Breast epithelium (tissue), 4 donors: ENCODE measurements at regions not wholly inside any gene's neighbourhood (a gene's known extent, or its start where the extent isn't known, plus 50 kb on each side); places are given as distances from the start of the nearest gene placed in this dataset.

Experiments
- DNase-seq, 2 donors: peaks; one replicate each; pipeline ENCODE4 v3.0.0-alpha.2; 2019; ENCODE audit warnings: low spot score in 2 of 2
- H3K27ac ChIP-seq, 2 donors: fragments of 200-600 bp; sonication (generic) in 1 of 2; one replicate each; pipeline ENCODE4 v1.5.1; 2016 to 2019; ENCODE audit warnings: mild to moderate bottlenecking in 1 of 2
- H3K27me3 ChIP-seq, 2 donors: fragments of 200-600 bp; sonication (generic) in 1 of 2; one replicate each; pipeline versions ENCODE4 v1.5.1 to v1.6.0; 2017 to 2019; ENCODE audit warnings: control low read depth in 1 of 2, mild to moderate bottlenecking in 1 of 2
- H3K36me3 ChIP-seq: fragments of 200-600 bp; one replicate; pipeline ENCODE4 v1.5.1; 2019
- H3K4me1 ChIP-seq, 2 donors: fragments of 200-600 bp; sonication (generic); one replicate each; pipeline ENCODE4 v1.5.1; 2016 to 2019; ENCODE audit warnings: control low read depth in 1 of 2
- H3K4me3 ChIP-seq, 3 donors: fragments of 200-600 bp; sonication (generic); 1 replicate in 2 of 3; 2 replicates in 1 of 3; pipeline ENCODE4 v1.5.1; 2016 to 2019; ENCODE audit warnings: mild to moderate bottlenecking in 3 of 3, moderate library complexity in 2 of 3
- H3K9me3 ChIP-seq, 2 donors: fragments of 200-600 bp; sonication (generic) in 1 of 2; one replicate each; pipeline ENCODE4 v1.5.1; 2016 to 2019; ENCODE audit warnings: control low read depth in 1 of 2
- CTCF ChIP-seq, 3 donors: fragments of 450-650 bp; IDR thresholded peaks; one replicate each; pipeline ENCODE4 v1.5.1; 2016 to 2017; ENCODE audit warnings: antibody characterized with exemption in 3 of 3, mild to moderate bottlenecking in 3 of 3, moderate library complexity in 3 of 3
- POLR2A ChIP-seq: fragments of 450-650 bp; IDR thresholded peaks from one replicate; pipeline ENCODE4 v1.6.1; 2016; ENCODE audit warnings: antibody characterized with exemption, mild to moderate bottlenecking, moderate library complexity
- POLR2AphosphoS5 ChIP-seq, 3 donors: sonication (generic); formaldehyde crosslinking; IDR thresholded peaks; one replicate each; pipeline ENCODE4 v1.6.1; 2017; ENCODE audit warnings: antibody characterized with exemption in 3 of 3
- intact Hi-C: fragments of 100-400 bp; cut with DNase I; formaldehyde crosslinking; loops from one replicate; pipeline ENCODE4 v1.15.1; 2023; ENCODE audit warnings: low total_unique reads

GRCh38 chr18:67268530-67268929 is 248.0 kb downstream of the DSEL start:
- TF ChIP-seq CTCF (IDR thresholded peaks at IDR 0.05) (no peak), POLR2A (no peak), POLR2AphosphoS5 (IDR thresholded peaks at IDR 0.05) (no peak)
- no peak for DNase-seq

GRCh38 chr18:67266246-67267237 is 250.0 kb downstream of the DSEL start:
- H3K27me3 ChIP-seq: no peaks in the 10 kb centered on the region
- H3K27ac ChIP-seq: no peak overlapping the region
- no peak for DNase-seq
- intact Hi-C loops: no loop called here
- H3K4me1 ChIP-seq: no peaks in the 10 kb centered on the region
- H3K36me3 ChIP-seq: no peaks in the 10 kb centered on the region
- no peaks in the 10 kb centered on the region for H3K9me3 ChIP-seq
- TF ChIP-seq POLR2A (no peak), POLR2AphosphoS5 (IDR thresholded peaks at IDR 0.05) (no peak), CTCF (IDR thresholded peaks at IDR 0.05) (no peak)
- H3K4me3 ChIP-seq: no peak overlapping the region

More at GRCh38 chr18:67268530-67268929, 248.0 kb downstream of the DSEL start:
- Histone ChIP-seq H3K36me3 (no peaks in the 10 kb centered on the region), H3K27me3 (no peaks in the 10 kb centered on the region), H3K27ac (no peak overlapping the region), H3K9me3 (no peaks in the 10 kb centered on the region), H3K4me3 (no peak overlapping the region), H3K4me1 (no peaks in the 10 kb centered on the region)
- intact Hi-C loops: no loop called here

GRCh38 chr18:67265464-67266245 is 250.9 kb downstream of the DSEL start:
- no peak overlapping the region for H3K4me3 ChIP-seq
- no peaks in the 10 kb centered on the region for H3K9me3 ChIP-seq
- H3K36me3 ChIP-seq: no peaks in the 10 kb centered on the region
- H3K27ac ChIP-seq: no peak overlapping the region
- no peaks in the 10 kb centered on the region for H3K27me3 ChIP-seq
- DNase-seq: no peak
- no peaks in the 10 kb centered on the region for H3K4me1 ChIP-seq
- intact Hi-C loops: no loop called here
- TF ChIP-seq POLR2A (no peak), POLR2AphosphoS5 (IDR thresholded peaks at IDR 0.05) (no peak), CTCF (IDR thresholded peaks at IDR 0.05) (no peak)

- no peak for DNase-seq
Measured at GRCh38 chr18:67261931-67262552, 254.5 kb downstream of the DSEL start.

More at GRCh38 chr18:67261931-67262552, 254.5 kb downstream of the DSEL start:
- intact Hi-C loops: no loop called here
- Histone ChIP-seq H3K9me3 (no peaks in the 10 kb centered on the region), H3K27ac (no peak overlapping the region), H3K27me3 (no peaks in the 10 kb centered on the region), H3K4me1 (no peaks in the 10 kb centered on the region), H3K36me3 (no peaks in the 10 kb centered on the region), H3K4me3 (no peak overlapping the region)
- no peak for TF ChIP-seq POLR2AphosphoS5 (IDR thresholded peaks at IDR 0.05)
- TF ChIP-seq POLR2A: no peak
- no peak for TF ChIP-seq CTCF (IDR thresholded peaks at IDR 0.05)
